GM12878 (cell line): ENCODE measurements at regions not wholly inside any gene's neighbourhood (a gene's known extent, or its start where the extent isn't known, plus 50 kb on each side); places are given as distances from the start of the nearest gene placed in this dataset.

Experiments
- CEBPB ChIP-seq, 2 experiments: fragments of 150-350 bp in 1 of 2; IDR thresholded peaks; 2 replicates each; pipeline ENCODE4 v1.6.1; 2012 to 2014; ENCODE audit warnings: low read depth in 2 of 2, low read length in 2 of 2, borderline replicate concordance in 1 of 2, inconsistent platforms in 1 of 2
- FOXK2 ChIP-seq: fragments of 450-650 bp; IDR thresholded peaks from 2 replicates; pipeline ENCODE4 v1.6.1; 2017; ENCODE audit warnings: mild to moderate bottlenecking, moderate library complexity
- MTA3 ChIP-seq: IDR thresholded peaks from 2 replicates; pipeline ENCODE4 v1.6.1; 2012; ENCODE audit warnings: low read length, inconsistent platforms, borderline replicate concordance
- NFYA ChIP-seq: IDR thresholded peaks from 2 replicates; pipeline ENCODE4 v1.6.1; 2011; ENCODE audit warnings: low read depth, mild to moderate bottlenecking, low read length, improper control_type of control experiment, borderline replicate concordance
- RAD21 ChIP-seq: IDR thresholded peaks from 2 replicates; pipeline ENCODE4 v1.6.1; 2011; ENCODE audit warnings: mild to moderate bottlenecking, low read depth, low read length, moderate library complexity; ENCODE audit not compliant: insufficient read depth
- RAD51 ChIP-seq: fragments of 450-650 bp; IDR thresholded peaks from 2 replicates; pipeline ENCODE4 v1.6.1; 2016; ENCODE audit warnings: moderate library complexity, mild to moderate bottlenecking, inconsistent platforms
- TAF1 ChIP-seq: IDR thresholded peaks from 2 replicates; pipeline ENCODE4 v1.6.1; 2011; ENCODE audit warnings: mild to moderate bottlenecking, low read depth, low read length, borderline replicate concordance
- ZZZ3 ChIP-seq: IDR thresholded peaks from 2 replicates; pipeline ENCODE4 v1.6.1; 2011; ENCODE audit warnings: low read depth; ENCODE audit not compliant: control insufficient read depth, insufficient read length
- TF ChIP-seq, protein P1 (sequence below), 3 experiments: IDR thresholded peaks in 2 of 3; conservative IDR thresholded peaks in 1 of 3; 2 replicates each; pipeline ENCODE4 v1.5.1; 2011; ENCODE audit warnings: low read depth in 3 of 3, low read length in 3 of 3, mild to moderate bottlenecking in 3 of 3, control low read depth in 2 of 3, moderate library complexity in 2 of 3, inconsistent platforms in 1 of 3, mixed read lengths in 1 of 3; ENCODE audit not compliant: control insufficient read depth in 2 of 3, insufficient read depth in 1 of 3; ENCODE audit errors: extremely low read depth in 1 of 3
- TF ChIP-seq, protein P2 (sequence below): fragments of 450-650 bp; IDR thresholded peaks from 2 replicates; pipeline ENCODE4 v1.6.1; 2018; ENCODE audit warnings: mild to moderate bottlenecking, low read depth, moderate library complexity; ENCODE audit not compliant: partially characterized antibody
- TF ChIP-seq, protein P3 (sequence below): IDR thresholded peaks from 2 replicates; pipeline ENCODE4 v1.6.1; 2011; ENCODE audit warnings: borderline replicate concordance, low read depth, mild to moderate bottlenecking, moderate library complexity, mixed read lengths, low read length; ENCODE audit not compliant: insufficient read depth; ENCODE audit errors: extremely low read length
- TF ChIP-seq, protein P4 (sequence below): IDR thresholded peaks from 2 replicates; pipeline ENCODE4 v1.6.1; 2012; ENCODE audit warnings: low read depth, low read length, improper control_type of control experiment
- TF ChIP-seq, protein P5 (sequence below): IDR thresholded peaks from 2 replicates; pipeline ENCODE4 v1.6.1; 2011; ENCODE audit warnings: low read depth, low read length, improper control_type of control experiment, borderline replicate concordance

DNA sequence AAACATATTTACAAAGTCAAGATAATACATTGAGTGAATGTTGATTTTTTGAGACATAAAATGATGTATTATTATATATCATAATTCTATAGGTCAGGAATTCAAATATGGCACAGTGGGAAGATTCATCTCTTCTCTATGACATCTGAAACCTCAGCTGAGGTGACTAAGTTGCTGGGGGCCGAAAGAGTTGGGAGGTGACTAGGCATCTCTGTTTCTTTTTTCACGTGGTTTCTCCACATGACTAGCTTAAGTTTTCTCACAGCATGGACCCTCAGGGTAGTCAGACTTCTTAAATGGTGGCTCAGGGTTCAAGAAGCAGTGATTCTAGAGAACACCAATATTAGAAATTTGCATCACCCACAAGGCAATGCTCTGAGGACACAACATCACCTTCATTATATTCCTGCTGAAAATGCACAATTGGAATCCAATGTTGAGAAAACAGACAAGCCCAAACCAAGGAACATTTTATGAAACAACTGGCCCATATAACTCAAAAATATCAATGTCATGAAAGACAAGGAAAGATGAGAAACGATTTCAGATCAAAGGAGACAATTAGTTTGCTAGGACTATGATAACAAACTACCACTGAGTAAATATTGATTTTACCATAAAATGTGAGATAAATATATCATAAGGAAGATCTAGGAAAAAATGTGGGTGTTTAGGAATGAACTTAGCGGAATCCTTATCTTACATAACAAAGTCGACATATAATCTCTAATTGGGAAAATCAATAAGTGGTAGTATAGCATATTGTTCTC is 273.3 kb upstream of the IRAK1BP1 start:
- TF ChIP-seq, protein P1, sequence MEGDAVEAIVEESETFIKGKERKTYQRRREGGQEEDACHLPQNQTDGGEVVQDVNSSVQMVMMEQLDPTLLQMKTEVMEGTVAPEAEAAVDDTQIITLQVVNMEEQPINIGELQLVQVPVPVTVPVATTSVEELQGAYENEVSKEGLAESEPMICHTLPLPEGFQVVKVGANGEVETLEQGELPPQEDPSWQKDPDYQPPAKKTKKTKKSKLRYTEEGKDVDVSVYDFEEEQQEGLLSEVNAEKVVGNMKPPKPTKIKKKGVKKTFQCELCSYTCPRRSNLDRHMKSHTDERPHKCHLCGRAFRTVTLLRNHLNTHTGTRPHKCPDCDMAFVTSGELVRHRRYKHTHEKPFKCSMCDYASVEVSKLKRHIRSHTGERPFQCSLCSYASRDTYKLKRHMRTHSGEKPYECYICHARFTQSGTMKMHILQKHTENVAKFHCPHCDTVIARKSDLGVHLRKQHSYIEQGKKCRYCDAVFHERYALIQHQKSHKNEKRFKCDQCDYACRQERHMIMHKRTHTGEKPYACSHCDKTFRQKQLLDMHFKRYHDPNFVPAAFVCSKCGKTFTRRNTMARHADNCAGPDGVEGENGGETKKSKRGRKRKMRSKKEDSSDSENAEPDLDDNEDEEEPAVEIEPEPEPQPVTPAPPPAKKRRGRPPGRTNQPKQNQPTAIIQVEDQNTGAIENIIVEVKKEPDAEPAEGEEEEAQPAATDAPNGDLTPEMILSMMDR (IDR thresholded peaks at IDR 0.05 in 2 of 3, conservative IDR thresholded peaks at IDR 0.05 in 1 of 3; ENCODE audit: control insufficient read depth in 2 of 3, extremely low read depth in 1 of 3, insufficient read depth in 1 of 3, low read depth in 3 of 3, low read length in 3 of 3): no peak
- TF ChIP-seq, protein P2, sequence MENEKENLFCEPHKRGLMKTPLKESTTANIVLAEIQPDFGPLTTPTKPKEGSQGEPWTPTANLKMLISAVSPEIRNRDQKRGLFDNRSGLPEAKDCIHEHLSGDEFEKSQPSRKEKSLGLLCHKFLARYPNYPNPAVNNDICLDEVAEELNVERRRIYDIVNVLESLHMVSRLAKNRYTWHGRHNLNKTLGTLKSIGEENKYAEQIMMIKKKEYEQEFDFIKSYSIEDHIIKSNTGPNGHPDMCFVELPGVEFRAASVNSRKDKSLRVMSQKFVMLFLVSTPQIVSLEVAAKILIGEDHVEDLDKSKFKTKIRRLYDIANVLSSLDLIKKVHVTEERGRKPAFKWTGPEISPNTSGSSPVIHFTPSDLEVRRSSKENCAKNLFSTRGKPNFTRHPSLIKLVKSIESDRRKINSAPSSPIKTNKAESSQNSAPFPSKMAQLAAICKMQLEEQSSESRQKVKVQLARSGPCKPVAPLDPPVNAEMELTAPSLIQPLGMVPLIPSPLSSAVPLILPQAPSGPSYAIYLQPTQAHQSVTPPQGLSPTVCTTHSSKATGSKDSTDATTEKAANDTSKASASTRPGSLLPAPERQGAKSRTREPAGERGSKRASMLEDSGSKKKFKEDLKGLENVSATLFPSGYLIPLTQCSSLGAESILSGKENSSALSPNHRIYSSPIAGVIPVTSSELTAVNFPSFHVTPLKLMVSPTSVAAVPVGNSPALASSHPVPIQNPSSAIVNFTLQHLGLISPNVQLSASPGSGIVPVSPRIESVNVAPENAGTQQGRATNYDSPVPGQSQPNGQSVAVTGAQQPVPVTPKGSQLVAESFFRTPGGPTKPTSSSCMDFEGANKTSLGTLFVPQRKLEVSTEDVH: no peak
- TF ChIP-seq MTA3 (no peak), NFYA (no peak), RAD21 (no peak), ZZZ3 (no peak), RAD51 (no peak), TAF1 (no peak), CEBPB (IDR thresholded peaks at IDR 0.05; ENCODE audit: borderline replicate concordance in 1 of 2, low read depth in 2 of 2, low read length in 2 of 2) (no peak), FOXK2 (no peak)
- TF ChIP-seq, protein P3, sequence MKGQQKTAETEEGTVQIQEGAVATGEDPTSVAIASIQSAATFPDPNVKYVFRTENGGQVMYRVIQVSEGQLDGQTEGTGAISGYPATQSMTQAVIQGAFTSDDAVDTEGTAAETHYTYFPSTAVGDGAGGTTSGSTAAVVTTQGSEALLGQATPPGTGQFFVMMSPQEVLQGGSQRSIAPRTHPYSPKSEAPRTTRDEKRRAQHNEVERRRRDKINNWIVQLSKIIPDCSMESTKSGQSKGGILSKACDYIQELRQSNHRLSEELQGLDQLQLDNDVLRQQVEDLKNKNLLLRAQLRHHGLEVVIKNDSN: no peak
- TF ChIP-seq, protein P4, sequence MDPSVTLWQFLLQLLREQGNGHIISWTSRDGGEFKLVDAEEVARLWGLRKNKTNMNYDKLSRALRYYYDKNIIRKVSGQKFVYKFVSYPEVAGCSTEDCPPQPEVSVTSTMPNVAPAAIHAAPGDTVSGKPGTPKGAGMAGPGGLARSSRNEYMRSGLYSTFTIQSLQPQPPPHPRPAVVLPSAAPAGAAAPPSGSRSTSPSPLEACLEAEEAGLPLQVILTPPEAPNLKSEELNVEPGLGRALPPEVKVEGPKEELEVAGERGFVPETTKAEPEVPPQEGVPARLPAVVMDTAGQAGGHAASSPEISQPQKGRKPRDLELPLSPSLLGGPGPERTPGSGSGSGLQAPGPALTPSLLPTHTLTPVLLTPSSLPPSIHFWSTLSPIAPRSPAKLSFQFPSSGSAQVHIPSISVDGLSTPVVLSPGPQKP: no peak
- TF ChIP-seq, protein P5, sequence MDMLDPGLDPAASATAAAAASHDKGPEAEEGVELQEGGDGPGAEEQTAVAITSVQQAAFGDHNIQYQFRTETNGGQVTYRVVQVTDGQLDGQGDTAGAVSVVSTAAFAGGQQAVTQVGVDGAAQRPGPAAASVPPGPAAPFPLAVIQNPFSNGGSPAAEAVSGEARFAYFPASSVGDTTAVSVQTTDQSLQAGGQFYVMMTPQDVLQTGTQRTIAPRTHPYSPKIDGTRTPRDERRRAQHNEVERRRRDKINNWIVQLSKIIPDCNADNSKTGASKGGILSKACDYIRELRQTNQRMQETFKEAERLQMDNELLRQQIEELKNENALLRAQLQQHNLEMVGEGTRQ: no peak
